ENCODE measurements at regions not wholly inside any gene's neighbourhood (a gene's known extent, or its start where the extent isn't known, plus 50 kb on each side); places are given as distances from the start of the nearest gene placed in this dataset.

DNA sequence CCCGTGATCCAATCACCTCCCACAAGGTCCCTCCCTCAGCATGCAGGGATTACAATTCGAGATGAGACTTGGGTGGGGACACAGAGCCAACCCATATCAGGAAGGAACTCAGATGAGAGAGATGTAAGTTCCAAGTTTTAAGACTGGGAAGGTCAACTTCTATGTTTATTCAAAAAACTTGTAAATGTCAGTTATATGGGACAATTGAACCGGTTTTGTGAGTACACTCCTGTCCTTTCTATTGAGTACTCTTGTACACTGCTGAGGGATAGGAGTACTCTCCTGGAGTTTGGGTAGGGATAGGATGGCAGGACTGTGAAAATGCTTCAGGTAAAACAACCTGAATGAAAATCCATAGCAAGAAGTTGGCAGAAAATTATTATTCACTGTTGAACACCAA, 239.1 kb downstream of the ZNF674 start:
- TF ChIP-seq, protein P1, sequence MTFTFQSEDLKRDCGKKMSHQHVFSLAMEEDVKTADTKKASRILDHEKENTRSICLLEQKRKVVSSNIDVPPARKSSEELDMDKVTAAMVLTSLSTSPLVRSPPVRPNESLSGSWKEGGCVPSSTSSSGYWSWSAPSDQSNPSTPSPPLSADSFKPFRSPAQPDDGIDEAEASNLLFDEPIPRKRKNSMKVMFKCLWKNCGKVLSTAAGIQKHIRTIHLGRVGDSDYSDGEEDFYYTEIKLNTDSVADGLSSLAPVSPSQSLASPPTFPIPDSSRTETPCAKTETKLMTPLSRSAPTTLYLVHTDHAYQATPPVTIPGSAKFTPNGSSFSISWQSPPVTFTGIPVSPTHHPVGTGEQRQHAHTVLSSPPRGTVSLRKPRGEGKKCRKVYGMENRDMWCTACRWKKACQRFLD (tag by site-specific recombination; IDR thresholded peaks at IDR 0.05): no peak
- TF ChIP-seq KLF16 (tag by site-specific recombination; IDR thresholded peaks at IDR 0.05): no peak

Measured in HEK293 (cell line).